ENCODE measurements at regions not wholly inside any gene's neighbourhood (a gene's known extent, or its start where the extent isn't known, plus 50 kb on each side); places are given as distances from the start of the nearest gene placed in this dataset.

GRCh38 chr22:22761606-22761962 is 117.2 kb downstream of the GGTLC2 start:
- H3K27ac ChIP-seq: no peak overlapping the region
- H3K4me1 ChIP-seq: no peaks in the 10 kb centered on the region
- DNase-seq (ENCODE audit: low spot score in 2 of 2): no peak
- 93 to 97% methylated on average over 1 of the region's 1 CpG for WGBS, 2 donors
- no peaks in the 10 kb centered on the region for H3K9me3 ChIP-seq
- TF ChIP-seq CTCF (IDR thresholded peaks at IDR 0.05): no peak
- TF ChIP-seq POLR2A (IDR thresholded peaks at IDR 0.05): no peak
- TF ChIP-seq EP300 (IDR thresholded peaks at IDR 0.05): no peak
- peaks cover 0 to 3% of the 10 kb centered on the region in 2 donors for H3K27me3 ChIP-seq
- H3K36me3 ChIP-seq: no peaks in the 10 kb centered on the region
- no peak overlapping the region for H3K4me3 ChIP-seq

GRCh38 chr22:22761963-22762772 is 117.8 kb downstream of the GGTLC2 start:
- Histone ChIP-seq H3K4me1 (no peaks in the 10 kb centered on the region), H3K27ac (no peak overlapping the region), H3K4me3 (no peak overlapping the region), H3K27me3 (peaks cover 0 to 3% of the 10 kb centered on the region in 2 donors), H3K36me3 (no peaks in the 10 kb centered on the region), H3K9me3 (no peaks in the 10 kb centered on the region)
- WGBS, 2 donors: 87 to 91% methylated on average over 8 of the region's 8 CpGs
- DNase-seq (ENCODE audit: low spot score in 2 of 2): no peak
- no peak for TF ChIP-seq EP300 (IDR thresholded peaks at IDR 0.05)
- TF ChIP-seq CTCF (IDR thresholded peaks at IDR 0.05): no peak
- no peak for TF ChIP-seq POLR2A (IDR thresholded peaks at IDR 0.05)

DNA sequence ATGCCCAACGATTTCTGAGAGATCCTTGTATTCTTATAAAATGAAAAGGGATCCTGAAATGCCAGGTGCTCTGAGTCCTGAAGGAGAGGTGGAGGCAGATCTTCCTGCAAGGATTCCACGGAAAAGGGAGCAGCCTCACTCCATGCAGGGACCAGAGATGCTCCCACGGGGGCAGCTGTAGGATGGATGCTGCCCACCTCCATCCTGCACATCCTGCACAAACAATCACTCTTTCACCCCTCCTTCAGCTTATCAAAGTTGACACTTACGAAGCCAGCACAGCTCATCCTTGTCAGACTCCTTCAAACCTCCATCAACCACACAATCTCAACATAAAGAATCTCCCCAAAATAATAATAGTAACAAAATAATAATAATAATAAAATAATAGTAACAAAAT is 119.1 kb downstream of the GGTLC2 start:
- H3K36me3 ChIP-seq: no peaks in the 10 kb centered on the region
- H3K9me3 ChIP-seq: no peaks in the 10 kb centered on the region
- H3K4me1 ChIP-seq: no peaks in the 10 kb centered on the region
- WGBS, 2 donors: 69 to 75% methylated on average over 4 of the region's 4 CpGs
- TF ChIP-seq POLR2A (IDR thresholded peaks at IDR 0.05) (no peak), CTCF (IDR thresholded peaks at IDR 0.05) (no peak), EP300 (IDR thresholded peaks at IDR 0.05) (no peak)
- H3K27me3 ChIP-seq: peaks cover 0 to 9% of the 10 kb centered on the region in 2 donors
- H3K4me3 ChIP-seq: no peak overlapping the region
- H3K27ac ChIP-seq: no peak overlapping the region
- DNase-seq (ENCODE audit: low spot score in 2 of 2): no peak

DNA sequence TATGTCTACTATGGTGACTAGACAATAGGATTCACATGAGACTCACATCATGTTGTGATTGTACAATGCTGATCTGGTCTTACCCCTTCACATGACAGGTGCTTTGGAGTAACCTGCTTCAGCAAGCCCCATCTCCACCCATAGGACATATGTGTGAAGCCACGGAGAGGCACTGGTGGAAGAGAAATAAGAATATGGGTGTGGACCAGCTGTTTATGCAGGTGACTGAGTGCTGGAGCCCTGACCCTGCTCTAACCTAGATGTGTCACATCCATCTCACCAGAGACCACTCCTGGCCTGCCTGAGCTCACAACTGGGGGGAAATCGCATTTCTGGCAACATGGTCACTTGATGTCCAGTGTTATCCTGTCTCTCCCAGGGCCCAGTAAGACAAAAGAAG is 119.7 kb downstream of the GGTLC2 start:
- 52 to 54% methylated on average over 2 of the region's 2 CpGs for WGBS, 2 donors
- no peaks in the 10 kb centered on the region for H3K36me3 ChIP-seq
- H3K27me3 ChIP-seq: peaks cover 0 to 9% of the 10 kb centered on the region in 2 donors
- H3K9me3 ChIP-seq: no peaks in the 10 kb centered on the region
- no peak for DNase-seq (ENCODE audit: low spot score in 2 of 2)
- no peaks in the 10 kb centered on the region for H3K4me1 ChIP-seq
- H3K4me3 ChIP-seq: no peak overlapping the region
- no peak overlapping the region for H3K27ac ChIP-seq
- TF ChIP-seq CTCF (IDR thresholded peaks at IDR 0.05) (no peak), EP300 (IDR thresholded peaks at IDR 0.05) (no peak), POLR2A (IDR thresholded peaks at IDR 0.05) (no peak)

DNA sequence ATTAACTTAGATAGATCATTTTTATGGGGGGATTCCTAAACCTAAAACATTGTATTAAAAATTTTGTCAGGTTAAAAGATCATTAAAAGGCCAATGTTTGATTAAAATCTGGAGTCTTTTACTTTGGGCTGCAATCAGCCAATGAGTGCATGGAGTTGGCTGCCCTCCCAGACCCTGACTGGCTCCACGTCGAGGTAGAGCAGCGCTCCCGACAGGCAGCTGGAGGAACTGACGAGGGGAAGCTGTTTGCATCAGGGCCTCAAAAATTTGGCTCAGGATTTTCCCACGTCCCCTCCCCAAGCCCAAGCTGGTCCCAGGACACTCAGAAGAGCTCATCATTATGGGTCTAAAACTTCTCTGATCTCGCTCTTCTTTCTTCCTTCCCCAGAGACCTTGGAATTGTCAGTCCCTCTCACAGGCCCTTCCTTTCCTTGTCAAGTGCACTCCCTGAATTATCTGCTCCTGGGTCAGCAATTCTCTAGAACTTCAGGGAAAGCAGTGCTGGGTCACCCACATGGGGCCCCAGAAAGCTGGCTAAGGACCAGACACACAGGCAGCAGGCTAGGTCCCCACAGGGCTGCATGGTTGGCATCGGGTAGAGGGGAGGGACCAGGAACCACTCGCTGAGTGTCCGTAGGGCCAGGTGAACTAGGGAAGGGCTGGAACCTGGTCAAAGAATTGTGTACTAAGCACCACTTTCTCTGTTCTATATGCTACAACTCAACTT is 119.6 kb upstream of the IGLL5 start:
- no peak for DNase-seq (ENCODE audit: low spot score in 2 of 2)
- Histone ChIP-seq H3K4me3 (no peak overlapping the region), H3K4me1 (peaks cover 0 to 5% (median 0%) of the 10 kb centered on the region in 4 donors), H3K36me3 (no peaks in the 10 kb centered on the region), H3K9me3 (no peaks in the 10 kb centered on the region), H3K27ac (no peak overlapping the region), H3K27me3 (peaks cover 0 to 6% of the 10 kb centered on the region in 2 donors)
- TF ChIP-seq CTCF (IDR thresholded peaks at IDR 0.05): no peak
- no peak for TF ChIP-seq EP300 (IDR thresholded peaks at IDR 0.05)
- TF ChIP-seq POLR2A (IDR thresholded peaks at IDR 0.05): no peak
- 52 to 59% methylated on average over 10 of the region's 10 CpGs for WGBS, 2 donors
